SK-N-SH treated with all-trans-retinoic acid at 6 μM for 48 hours (cell line): ENCODE measurements at regions not wholly inside any gene's neighbourhood (a gene's known extent, or its start where the extent isn't known, plus 50 kb on each side); places are given as distances from the start of the nearest gene placed in this dataset.

Source experiments
- ATAC-seq: fragments of 200-7000 bp; cut with Tn5 transposase; 3 replicates; pipeline ENCODE4 v1.9.1; 2020; ENCODE audit warnings: mild to moderate bottlenecking, moderate library complexity
- ARNTL ChIP-seq: fragments of 450-650 bp; formaldehyde crosslinking; IDR thresholded peaks from 2 replicates; pipeline ENCODE4 v1.5.0; 2020; ENCODE audit warnings: low read depth, mild to moderate bottlenecking, moderate library complexity, borderline replicate concordance
- BACH2 ChIP-seq: fragments of 250-450 bp; sonication (Bioruptor Pico); IDR thresholded peaks from 2 replicates; pipeline ENCODE4 v1.9.0; 2021; ENCODE audit warnings: mild to moderate bottlenecking, borderline replicate concordance
- CREB5 ChIP-seq: fragments of 250-450 bp; sonication (Bioruptor Pico); IDR thresholded peaks from 2 replicates; pipeline ENCODE4 v1.5.1; 2020; ENCODE audit warnings: low read depth, mild to moderate bottlenecking, moderate library complexity
- CSDC2 ChIP-seq: fragments of 250-450 bp; sonication (Bioruptor Pico); IDR thresholded peaks from 2 replicates; pipeline ENCODE4 v1.5.0; 2020; ENCODE audit warnings: mild to moderate bottlenecking, moderate library complexity
- CSRNP3 ChIP-seq: fragments of 250-450 bp; sonication (Bioruptor Pico); IDR thresholded peaks from 2 replicates; pipeline ENCODE4 v1.5.1; 2021; ENCODE audit warnings: mild to moderate bottlenecking, moderate library complexity
- ESRRG ChIP-seq: fragments of 250-450 bp; sonication (Bioruptor Pico); IDR thresholded peaks from 2 replicates; pipeline ENCODE4 v1.6.1; 2021; ENCODE audit warnings: mild to moderate bottlenecking
- ISL1 ChIP-seq: fragments of 250-450 bp; sonication (Bioruptor Pico); IDR thresholded peaks from 2 replicates; pipeline ENCODE4 v2.1.2; 2022; ENCODE audit warnings: mild to moderate bottlenecking, moderate library complexity
- PATZ1 ChIP-seq: fragments of 250-450 bp; sonication (Bioruptor Pico); IDR thresholded peaks from 2 replicates; pipeline ENCODE4 v1.8.0; 2020; ENCODE audit warnings: mild to moderate bottlenecking, moderate library complexity, borderline replicate concordance
- POU6F1 ChIP-seq: fragments of 250-450 bp; sonication (Bioruptor Pico); IDR thresholded peaks from 2 replicates; pipeline ENCODE4 v1.8.0; 2021; ENCODE audit warnings: low read depth, mild to moderate bottlenecking, moderate library complexity, borderline replicate concordance
- PPARA ChIP-seq: fragments of 250-450 bp; sonication (Bioruptor Pico); IDR thresholded peaks from 2 replicates; pipeline ENCODE4 v1.5.0; 2020; ENCODE audit warnings: mild to moderate bottlenecking, borderline replicate concordance
- RARB ChIP-seq: fragments of 250-450 bp; sonication (Bioruptor Pico); IDR thresholded peaks from 2 replicates; pipeline ENCODE4 v1.8.0; 2021; ENCODE audit warnings: mild to moderate bottlenecking, moderate library complexity
- SNAI2 ChIP-seq: fragments of 250-450 bp; sonication (Bioruptor Pico); IDR thresholded peaks from 2 replicates; pipeline ENCODE4 v1.5.0; 2020; ENCODE audit warnings: mild to moderate bottlenecking, moderate library complexity
- TCF4 ChIP-seq: fragments of 250-450 bp; sonication (Bioruptor Pico); IDR thresholded peaks from 2 replicates; pipeline ENCODE4 v1.8.0; 2021; ENCODE audit warnings: mild to moderate bottlenecking, moderate library complexity, borderline replicate concordance
- TSHZ2 ChIP-seq: fragments of 250-450 bp; sonication (Bioruptor Pico); IDR thresholded peaks from 2 replicates; pipeline ENCODE4 v1.5.0; 2020; ENCODE audit warnings: mild to moderate bottlenecking, moderate library complexity
- ZC3H10 ChIP-seq: fragments of 250-450 bp; sonication (Bioruptor Pico); IDR thresholded peaks from 2 replicates; pipeline ENCODE4 v1.5.1; 2021; ENCODE audit warnings: mild to moderate bottlenecking, moderate library complexity
- ZFP3 ChIP-seq: fragments of 250-450 bp; sonication (Bioruptor Pico); IDR thresholded peaks from 2 replicates; pipeline ENCODE4 v1.5.0; 2020; ENCODE audit warnings: mild to moderate bottlenecking, moderate library complexity
- ZFP30 ChIP-seq: fragments of 450-650 bp; formaldehyde crosslinking; IDR thresholded peaks from 2 replicates; pipeline ENCODE4 v1.5.0; 2022; ENCODE audit warnings: mild to moderate bottlenecking, moderate library complexity
- ZNF565 ChIP-seq: fragments of 450-650 bp; formaldehyde crosslinking; conservative IDR thresholded peaks from 2 replicates; pipeline ENCODE4 v1.5.0; 2020; ENCODE audit warnings: low read depth, mild to moderate bottlenecking, moderate library complexity
- ZNF70 ChIP-seq: fragments of 450-650 bp; formaldehyde crosslinking; IDR thresholded peaks from 2 replicates; pipeline ENCODE4 v1.5.0; 2020; ENCODE audit warnings: mild to moderate bottlenecking, moderate library complexity
- ZNF8 ChIP-seq: fragments of 450-650 bp; formaldehyde crosslinking; IDR thresholded peaks from 2 replicates; pipeline ENCODE4 v1.5.0; 2020; ENCODE audit warnings: mild to moderate bottlenecking, moderate library complexity

GRCh38 chrX:39438603-39439602, 637.6 kb downstream of the MID1IP1 start (continued):
- no peak for TF ChIP-seq POU6F1 (CRISPR knock-in tag)
- no peak for TF ChIP-seq CSDC2 (CRISPR knock-in tag)
- TF ChIP-seq ZFP30 (CRISPR knock-in tag), result no peak
- TF ChIP-seq ZC3H10 (CRISPR knock-in tag), result no peak
- no peak for TF ChIP-seq CREB5 (CRISPR knock-in tag)
- TF ChIP-seq ESRRG, result no peak

- TF ChIP-seq CSRNP3 (no peak), ZNF70 (CRISPR knock-in tag) (no peak), BACH2 (CRISPR knock-in tag) (no peak), ZNF565 (CRISPR knock-in tag) (no peak), PATZ1 (no peak), CSDC2 (CRISPR knock-in tag) (no peak), ARNTL (no peak), CREB5 (CRISPR knock-in tag) (no peak)
- no peak for ATAC-seq
Measured at GRCh38 chrX:39439906-39440798, 638.9 kb downstream of the MID1IP1 start.

GRCh38 chrX:39440799-39441284, 639.6 kb downstream of the MID1IP1 start:
- TF ChIP-seq ARNTL (no peak), ZNF565 (CRISPR knock-in tag) (no peak), CSDC2 (CRISPR knock-in tag) (no peak)
- TF ChIP-seq, all 23 proteins: peak for 0
- no peak for ATAC-seq

- ATAC-seq, result no peak
- TF ChIP-seq SNAI2 (CRISPR knock-in tag) (no peak), TSHZ2 (CRISPR knock-in tag) (no peak), ZNF8 (CRISPR knock-in tag) (no peak), ARNTL (no peak), BACH2 (CRISPR knock-in tag) (no peak), TCF4 (CRISPR knock-in tag) (no peak), PATZ1 (no peak), RARB (CRISPR knock-in tag) (no peak), ISL1 (CRISPR knock-in tag) (no peak), ZFP3 (CRISPR knock-in tag) (no peak), CSDC2 (CRISPR knock-in tag) (no peak), ZC3H10 (CRISPR knock-in tag) (no peak), ZFP30 (CRISPR knock-in tag) (no peak), PPARA (CRISPR knock-in tag) (no peak)
Measured at GRCh38 chrX:39442332-39442731, 641.1 kb downstream of the MID1IP1 start.
